C1 segment of cervical spinal cord (tissue), 14 donors: ENCODE measurements at regions not wholly inside any gene's neighbourhood (a gene's known extent, or its start where the extent isn't known, plus 50 kb on each side); places are given as distances from the start of the nearest gene placed in this dataset.
"Not testable (repeated sequence)": the region's sequence is repeated elsewhere in the genome, so short reads cannot be mapped to it uniquely, and the experiment has no call there.

Source experiments
- DNase-seq, 14 donors: peaks; one replicate each; lab custom pipeline; 2025; lab: John Stamatoyannopoulos, UW

DNA sequence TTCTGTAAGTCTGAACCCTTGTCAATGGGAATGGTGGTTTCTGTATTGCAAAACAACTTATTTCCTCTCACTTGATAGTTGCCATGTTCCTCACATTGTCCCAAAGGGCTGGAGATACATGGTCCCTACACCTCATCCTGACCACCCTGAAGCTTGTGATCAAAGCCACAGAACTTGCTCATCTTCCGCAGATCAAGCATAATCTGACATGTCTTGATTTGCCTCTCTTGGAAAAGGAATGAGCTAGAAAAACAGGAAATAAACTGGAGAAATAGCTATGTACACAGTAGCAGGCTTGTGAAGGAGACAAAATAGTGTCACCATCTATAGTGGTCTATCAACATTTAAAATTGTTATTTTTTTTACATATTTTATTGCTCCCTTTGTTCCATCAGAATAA lies 871.9 kb upstream of the C9orf72 start:
- DNase-seq: no peak

- no peak for DNase-seq
Measured at GRCh38 chr9:28453918-28454317, 880.6 kb upstream of the C9orf72 start.

GRCh38 chr9:28456861-28457260 lies 883.6 kb upstream of the C9orf72 start:
- DNase-seq: no peak

GRCh38 chr9:28464481-28465216 lies 891.4 kb upstream of the C9orf72 start:
- no peak for DNase-seq

DNA sequence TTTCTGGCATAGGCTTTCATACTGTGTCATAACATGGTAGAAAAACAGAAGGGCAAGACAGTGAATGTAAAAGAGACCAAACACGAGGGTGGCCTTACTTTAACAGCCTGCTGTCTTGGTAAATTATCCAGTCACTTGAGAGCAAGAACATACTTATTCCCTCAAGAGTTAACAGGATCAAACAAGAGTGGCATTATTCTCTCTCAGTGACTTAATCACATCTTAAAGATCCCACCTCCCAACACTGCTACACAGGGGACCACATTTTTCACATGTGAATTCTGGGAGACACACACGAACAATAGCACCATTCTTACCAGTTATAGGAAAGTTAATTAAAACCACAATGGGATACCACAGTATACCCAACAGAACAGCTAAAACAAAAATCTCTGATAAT lies 898.0 kb upstream of the C9orf72 start:
- DNase-seq: no peak

- DNase-seq: no peak
Measured at GRCh38 chr9:28487561-28487960, 914.3 kb upstream of the C9orf72 start.

DNA sequence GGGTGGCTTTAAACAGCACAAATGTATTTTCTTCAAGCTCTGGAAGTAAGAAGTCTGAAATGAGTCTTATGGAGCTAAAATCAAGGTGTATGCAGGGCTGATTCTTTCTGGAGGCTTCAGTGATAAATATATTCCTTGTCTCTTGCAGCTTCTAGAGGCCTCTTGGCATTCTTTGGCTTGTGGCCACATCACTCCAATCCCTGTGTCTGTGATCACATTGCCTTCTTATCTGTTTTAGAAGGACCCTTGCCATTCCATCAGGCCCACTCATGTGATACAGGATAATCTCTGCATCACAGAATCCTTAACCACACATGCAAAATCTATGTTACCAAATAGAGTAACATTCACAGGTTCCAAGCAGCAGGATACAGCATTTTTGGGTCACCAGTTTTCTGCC lies 917.8 kb upstream of the C9orf72 start:
- no peak for DNase-seq

DNA sequence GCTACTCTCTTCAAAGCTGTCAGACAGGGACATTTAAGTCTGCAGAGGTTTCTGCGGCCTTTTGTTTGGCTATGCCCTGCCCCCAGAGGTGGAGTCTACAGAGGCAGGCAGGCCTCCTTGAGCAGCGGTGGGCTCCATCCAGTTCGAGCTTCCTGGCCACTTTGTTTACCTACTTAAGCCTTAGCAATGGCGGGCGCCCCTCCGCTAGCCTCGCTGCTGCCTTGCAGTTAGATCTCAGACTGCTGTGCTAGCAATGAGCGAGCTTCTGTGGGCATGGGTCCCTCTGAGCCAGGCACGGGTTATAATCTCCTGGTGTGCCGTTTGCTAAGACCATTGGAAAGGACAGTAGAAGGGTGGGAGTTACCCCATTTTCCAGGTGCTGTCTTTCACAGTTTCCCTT lies 924.9 kb upstream of the C9orf72 start:
- DNase-seq: not testable (repeated sequence)

- no peak for DNase-seq
Measured at GRCh38 chr9:28502189-28502588, 928.9 kb upstream of the C9orf72 start.

- no peak for DNase-seq
Measured at GRCh38 chr9:28502741-28503140, 929.5 kb upstream of the C9orf72 start.

- no peak for DNase-seq
Measured at GRCh38 chr9:28503573-28503972, 930.3 kb upstream of the C9orf72 start.

DNA sequence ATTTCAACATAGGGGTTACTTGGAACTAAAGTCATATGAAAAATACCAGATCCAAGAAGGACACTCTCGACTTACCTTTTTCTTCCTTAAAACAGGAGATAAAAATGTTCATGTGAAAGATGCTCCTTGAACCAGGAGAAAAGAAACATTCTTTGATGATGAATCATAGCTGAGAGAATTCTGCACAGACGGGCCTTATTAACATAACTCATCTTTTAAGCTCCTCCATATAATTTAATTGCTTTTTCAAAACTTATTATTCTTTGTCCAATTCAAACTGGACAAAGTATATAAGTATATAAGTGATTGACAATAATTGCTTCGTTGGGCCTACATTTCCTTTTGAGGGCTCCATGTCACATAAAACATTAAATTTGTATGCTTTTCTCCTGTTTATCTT lies 945.2 kb upstream of the C9orf72 start:
- no peak for DNase-seq

DNA sequence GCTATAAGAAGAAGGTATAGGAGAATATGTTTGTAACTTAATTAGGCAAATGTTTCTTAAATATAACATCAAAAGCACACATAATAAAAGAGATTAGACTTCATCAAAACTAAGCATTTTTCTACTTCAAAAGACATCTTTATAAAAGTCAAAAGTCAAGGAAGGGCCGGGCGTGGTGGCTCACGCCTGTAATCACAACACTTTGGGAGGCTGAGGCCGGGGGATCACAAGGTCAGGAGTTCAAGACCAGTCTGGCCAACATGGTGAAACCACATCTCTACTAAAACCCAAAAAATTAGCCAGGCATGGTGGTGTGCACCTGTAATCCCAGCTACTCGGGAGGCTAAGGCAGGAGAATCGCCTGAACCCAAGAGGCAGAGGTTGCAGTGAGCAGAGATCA lies 951.0 kb upstream of the C9orf72 start:
- not testable (repeated sequence) for DNase-seq

DNA sequence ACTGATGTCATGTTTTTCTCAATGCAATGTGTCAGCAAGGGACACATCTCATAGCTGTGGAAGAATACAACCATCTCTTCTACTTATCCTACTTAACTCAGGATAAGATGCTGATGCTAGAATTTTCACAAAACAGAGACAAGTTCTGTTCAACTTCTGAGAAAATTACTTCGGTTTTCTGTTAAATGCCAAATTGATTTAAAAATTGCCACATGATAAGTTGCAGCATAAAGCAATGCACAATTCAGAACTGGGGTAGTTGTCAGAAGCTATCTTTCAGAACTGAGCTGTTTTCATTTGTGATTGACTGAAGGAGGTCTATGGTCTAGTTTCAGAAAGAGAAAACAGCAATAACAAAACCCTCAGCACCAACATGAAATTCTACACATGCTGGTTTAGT lies 954.8 kb upstream of the C9orf72 start:
- no peak for DNase-seq

DNA sequence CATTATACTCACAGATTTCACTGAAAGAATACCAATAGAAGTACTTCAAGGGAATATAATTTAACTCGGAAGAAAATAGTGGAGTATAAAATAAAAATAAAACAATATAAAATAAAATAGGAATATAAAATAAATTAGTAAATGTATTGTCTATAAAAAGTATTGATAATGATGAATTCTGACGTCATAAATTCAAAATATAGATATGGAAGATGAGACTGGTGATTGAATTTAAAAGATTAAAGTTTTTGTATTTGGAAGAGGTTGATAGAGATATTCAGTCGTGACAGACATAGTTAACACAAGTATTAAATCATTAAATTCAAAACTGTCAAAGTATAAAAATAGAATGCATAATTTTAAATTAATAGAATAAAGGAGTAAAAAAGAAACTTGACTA lies 964.9 kb upstream of the C9orf72 start:
- no peak for DNase-seq

- DNase-seq: no peak
Measured at GRCh38 chr9:28539434-28540070, 966.3 kb upstream of the C9orf72 start.

DNA sequence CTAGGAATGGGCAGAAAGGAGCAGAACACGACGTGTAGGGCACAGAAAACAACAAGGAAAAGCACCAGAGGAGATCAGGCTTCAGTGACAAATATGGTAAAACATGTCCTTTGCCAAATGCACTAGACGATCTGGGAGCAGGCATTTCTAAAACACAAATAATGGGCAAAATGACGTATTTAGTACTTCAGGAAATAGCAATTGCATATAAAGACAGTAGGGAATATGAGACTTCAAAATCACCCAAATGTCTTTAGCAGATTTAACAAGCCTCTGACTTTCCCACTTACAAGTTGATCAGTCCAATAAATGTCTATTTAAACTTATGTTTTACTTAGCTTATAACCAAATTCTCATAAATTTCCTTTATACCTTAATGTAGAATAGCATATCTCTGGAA lies 969.6 kb upstream of the C9orf72 start:
- no peak for DNase-seq

GRCh38 chr9:28547527-28547926 lies 974.2 kb upstream of the C9orf72 start:
- DNase-seq: no peak

DNA sequence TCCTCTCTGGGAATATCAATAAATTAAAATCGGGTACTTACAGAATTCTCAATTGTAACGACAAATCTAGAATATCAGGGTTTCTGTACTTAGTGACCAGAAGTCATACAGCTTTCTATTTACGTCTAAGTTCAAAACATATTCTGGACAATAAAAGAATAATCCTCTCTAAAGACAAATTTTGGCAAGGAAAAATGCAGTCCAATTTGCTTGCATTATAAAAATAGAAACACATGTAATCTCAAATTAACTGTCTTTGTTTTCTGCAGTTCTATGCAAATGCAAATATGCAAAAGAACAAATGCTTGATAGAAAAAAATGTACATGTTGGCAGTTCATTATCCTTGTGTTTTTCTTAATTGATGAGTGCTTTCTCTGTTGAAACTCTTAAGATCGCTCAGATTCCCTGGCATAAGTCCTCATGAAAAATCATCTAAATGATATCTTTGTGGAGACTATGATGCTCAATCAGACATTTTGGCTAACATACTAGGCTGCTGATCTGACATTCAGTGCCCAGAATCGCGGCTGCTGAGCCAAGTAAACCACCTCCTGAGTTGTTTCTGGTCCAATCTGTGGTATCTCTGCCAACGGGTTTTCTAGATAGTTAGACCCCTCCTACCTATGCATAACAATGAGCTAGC lies 990.1 kb upstream of the C9orf72 start:
- no peak for DNase-seq

GRCh38 chr9:28583832-28584231 lies 1010.6 kb upstream of the C9orf72 start:
- DNase-seq: no peak

- no peak for DNase-seq
Measured at GRCh38 chr9:28584542-28584941, 1011.3 kb upstream of the C9orf72 start.

GRCh38 chr9:28587052-28587451 lies 1013.8 kb upstream of the C9orf72 start:
- no peak for DNase-seq

DNA sequence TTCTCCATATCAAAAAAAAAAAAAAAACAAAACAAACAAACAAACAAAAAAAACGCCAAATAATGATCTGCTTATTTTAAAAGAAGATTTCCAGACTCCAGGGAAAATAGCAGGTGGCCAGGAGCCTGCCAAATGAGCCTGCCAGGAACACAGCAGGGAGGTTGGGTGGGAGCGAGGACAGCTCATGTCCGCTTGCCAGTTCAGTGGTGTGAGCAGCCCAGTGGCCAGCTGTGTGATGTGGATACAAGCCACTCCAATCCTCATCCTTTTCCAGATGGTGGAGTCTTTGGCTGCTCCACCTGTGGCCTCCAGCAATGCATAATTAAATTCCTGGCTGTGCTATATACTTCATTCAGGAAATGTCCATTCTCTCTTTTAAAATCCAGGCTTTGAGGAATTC lies 1025.1 kb upstream of the C9orf72 start:
- DNase-seq: peak in 1 of 14 donors; percentile 2
